B cell (primary cell): ENCODE measurements at regions not wholly inside any gene's neighbourhood (a gene's known extent, or its start where the extent isn't known, plus 50 kb on each side); places are given as distances from the start of the nearest gene placed in this dataset.

Source experiments
- ATAC-seq: fragments of 200-7000 bp; cut with Tn5 transposase; one replicate; pipeline ENCODE4 v1.10.0; 2021; ENCODE audit warnings: low read depth, mild to moderate bottlenecking, moderate number of reproducible peaks, moderate library complexity
- CTCF ChIA-PET: fragments of 350-600 bp; sonication (Branson Sonifier 250); formaldehyde crosslinking; loops from one replicate; lab custom pipeline; 2021; ENCODE audit warnings: antibody characterized with exemption, inconsistent platforms; lab: Charles Lee
- POLR2A ChIA-PET: fragments of 350-600 bp; sonication (Branson Sonifier 250); formaldehyde crosslinking; loops from one replicate; lab custom pipeline; 2021; ENCODE audit warnings: antibody characterized with exemption; lab: Charles Lee
- DNase-seq: peaks from one replicate; pipeline ENCODE4 v3.0.0; 2013
- H2AFZ ChIP-seq: 2 replicates; pipeline ENCODE4 v1.6.1; 2012; ENCODE audit warnings: mild to moderate bottlenecking, low read depth, low read length; ENCODE audit not compliant: insufficient read depth, poor library complexity, severe bottlenecking
- H3K27ac ChIP-seq, 2 donors: 1 replicate in 1 of 2; 2 replicates in 1 of 2; pipeline ENCODE4 v1.5.1; 2012 to 2013; ENCODE audit warnings: low read length in 2 of 2, mild to moderate bottlenecking in 2 of 2, moderate library complexity in 1 of 2
- H3K27me3 ChIP-seq, 4 experiments: fragments of 200-600 bp in 1 of 4; sonication (generic) in 1 of 4; replicated peaks in 1 of 4; 1 replicate in 2 of 4; 2 replicates in 2 of 4; pipeline versions ENCODE4 v1.6.1 to v1.7.0; 2013 to 2016; ENCODE audit warnings: low read length in 3 of 4, mild to moderate bottlenecking in 2 of 4, mixed read lengths in 1 of 4, moderate library complexity in 1 of 4; ENCODE audit not compliant: insufficient read depth in 4 of 4, control insufficient read depth in 3 of 4; ENCODE audit errors: control extremely low read depth in 1 of 4
- H3K36me3 ChIP-seq, 2 experiments: replicated peaks in 1 of 2; 1 replicate in 1 of 2; 2 replicates in 1 of 2; pipeline versions ENCODE4 v1.6.1 to v1.7.1; 2013; ENCODE audit warnings: low read length in 1 of 2; ENCODE audit not compliant: insufficient read depth in 2 of 2, control insufficient read depth in 1 of 2; ENCODE audit errors: control extremely low read depth in 1 of 2, extremely low read depth in 1 of 2
- H3K4me1 ChIP-seq, 2 donors: fragments of 200-600 bp in 1 of 2; sonication (generic) in 1 of 2; 1 replicate in 1 of 2; 2 replicates in 1 of 2; pipeline versions ENCODE4 v1.5.1 to v1.6.1; 2013 to 2017; ENCODE audit warnings: low read length in 2 of 2; ENCODE audit not compliant: control insufficient read depth in 2 of 2, insufficient read depth in 2 of 2
- H3K4me2 ChIP-seq: replicated peaks from 2 replicates; pipeline ENCODE3; 2012; ENCODE audit warnings: mild to moderate bottlenecking, low read depth, low read length; ENCODE audit not compliant: poor library complexity, severe bottlenecking
- H3K4me3 ChIP-seq, 5 experiments: fragments of 200-600 bp in 1 of 5; sonication (generic) in 1 of 5; 1 replicate in 3 of 5; 2 replicates in 2 of 5; pipeline versions ENCODE4 v1.5.1 to v1.7.0; 2011 to 2016; ENCODE audit warnings: low read length in 4 of 5, mild to moderate bottlenecking in 4 of 5, low read depth in 2 of 5, control low read depth in 1 of 5, moderate library complexity in 1 of 5; ENCODE audit not compliant: insufficient read depth in 1 of 5; ENCODE audit errors: control extremely low read depth in 1 of 5, extremely low read depth in 1 of 5
- H3K79me2 ChIP-seq: fragments of 200-600 bp; sonication (generic); one replicate; pipeline ENCODE4 v1.6.0; 2016; ENCODE audit warnings: low read length; ENCODE audit not compliant: control insufficient read depth, insufficient read depth
- H3K9ac ChIP-seq: fragments of 200-600 bp; sonication (generic); 2 replicates; pipeline ENCODE4 v1.6.1; 2017; ENCODE audit warnings: mild to moderate bottlenecking, low read length, moderate library complexity
- H3K9me3 ChIP-seq, 3 donors: one replicate each; pipeline versions ENCODE4 v1.6.1 to v1.7.1; 2013; ENCODE audit warnings: low read length in 2 of 3; ENCODE audit not compliant: control insufficient read depth in 2 of 3, insufficient read depth in 1 of 3; ENCODE audit errors: control extremely low read depth in 1 of 3
- H4K20me1 ChIP-seq: 2 replicates; pipeline ENCODE4 v1.6.0; 2012; ENCODE audit warnings: mild to moderate bottlenecking, low read length; ENCODE audit not compliant: insufficient read depth, control insufficient read depth, poor library complexity, severe bottlenecking
- H3K27ac Mint-ChIP-seq: one replicate; pipeline ENCODE4 v1.8.0; 2021; ENCODE audit warnings: mixed read lengths
- H3K27me3 Mint-ChIP-seq: one replicate; pipeline ENCODE4 v1.8.0; 2021; ENCODE audit warnings: mixed read lengths
- H3K4me1 Mint-ChIP-seq: one replicate; pipeline ENCODE4 v1.8.0; 2021; ENCODE audit warnings: mixed read lengths
- H3K4me3 Mint-ChIP-seq: one replicate; pipeline ENCODE4 v1.8.0; 2021; ENCODE audit warnings: mixed read lengths
- H3K9me3 Mint-ChIP-seq: one replicate; pipeline ENCODE4 v1.8.0; 2022; ENCODE audit warnings: mixed read lengths; ENCODE audit not compliant: insufficient read depth
- CTCF ChIP-seq: fragments of 200-600 bp; IDR thresholded peaks from one replicate; pipeline ENCODE4 v1.8.0; 2022; ENCODE audit warnings: antibody characterized with exemption, mild to moderate bottlenecking
- EZH2 ChIP-seq: IDR thresholded peaks from 2 replicates; pipeline ENCODE4 v1.6.1; 2012; ENCODE audit warnings: borderline replicate concordance, low read depth, mild to moderate bottlenecking, moderate library complexity, low read length; ENCODE audit not compliant: insufficient read depth, poor library complexity, severe bottlenecking
- WGBS: methylation state at CpG from one replicate; pipeline ENCODE4 v1.1.5; 2013; ENCODE audit warnings: missing lambda C conversion rate; ENCODE audit not compliant: insufficient coverage; 5-methylcytosine and 5-hydroxymethylcytosine counted together
- intact Hi-C: fragments of 100-400 bp; cut with micrococcal nuclease; formaldehyde crosslinking; loops from one replicate; pipeline ENCODE4 v1.10.0; 2022

DNA sequence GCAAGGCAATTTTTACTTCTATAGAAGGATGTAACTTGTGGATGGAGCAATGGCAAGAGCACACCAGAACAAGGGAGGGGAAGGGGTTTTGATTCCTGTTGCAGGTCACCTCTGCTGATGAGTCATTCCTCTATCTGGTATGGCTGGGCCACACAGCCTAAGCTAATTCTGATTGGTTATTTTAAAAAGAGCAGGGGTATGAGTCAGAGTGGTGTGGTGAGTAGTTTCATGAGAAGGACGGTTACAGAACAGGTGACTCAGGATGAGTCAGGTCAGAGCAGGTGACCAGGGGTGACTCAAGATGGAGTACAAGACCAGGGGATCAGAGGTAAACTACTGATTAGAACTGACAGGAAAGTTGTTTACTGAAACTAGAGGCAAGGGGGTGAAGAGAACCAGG is 231.9 kb upstream of the USP9Y start:
- no peaks in the 10 kb centered on the region for H3K9me3 Mint-ChIP-seq
- H3K4me3 ChIP-seq = no peak overlapping the region
- H3K27ac ChIP-seq = no peak overlapping the region
- no peaks in the 10 kb centered on the region for H3K27me3 Mint-ChIP-seq
- H3K9ac ChIP-seq = no peak overlapping the region
- no peaks in the 10 kb centered on the region for H4K20me1 ChIP-seq
- POLR2A ChIA-PET = no interaction called here
- H3K79me2 ChIP-seq = no peaks in the 10 kb centered on the region
- no peak for TF ChIP-seq CTCF
- TF ChIP-seq EZH2 = no peak
- no peaks in the 10 kb centered on the region for H3K4me1 ChIP-seq
- no CpG with 5 or more reads among the region's 1 CpG for WGBS
- no peaks in the 10 kb centered on the region for H3K4me1 Mint-ChIP-seq
- DNase-seq (no peak), ATAC-seq (no peak)
- no peak overlapping the region for H3K4me2 ChIP-seq
- H3K9me3 ChIP-seq = no peaks in the 10 kb centered on the region
- H3K27ac Mint-ChIP-seq = no peak overlapping the region
- H2AFZ ChIP-seq = no peak overlapping the region
- no peaks in the 10 kb centered on the region for H3K36me3 ChIP-seq
- intact Hi-C loops = no loop called here
- CTCF ChIA-PET = no interaction called here
- no peaks in the 10 kb centered on the region for H3K27me3 ChIP-seq
- no peak overlapping the region for H3K4me3 Mint-ChIP-seq

DNA sequence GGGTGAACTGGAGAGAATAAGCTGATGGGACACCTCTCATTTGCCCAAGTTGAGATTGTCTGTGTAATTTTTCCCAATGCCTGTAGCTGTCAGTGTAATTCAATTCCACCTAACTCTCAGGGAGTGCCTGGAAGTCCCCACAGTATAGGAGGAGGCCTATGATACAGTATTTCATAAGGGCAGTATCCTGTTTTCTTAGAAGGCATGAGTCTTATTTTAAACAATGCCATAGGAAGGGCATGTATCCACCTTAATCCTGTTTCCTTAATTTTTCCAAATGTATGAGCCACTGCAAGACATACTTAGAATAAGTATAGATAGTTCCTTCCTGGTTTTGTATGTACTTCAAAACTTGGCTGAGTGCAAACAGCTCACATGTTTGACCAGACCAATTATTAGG is 226.6 kb upstream of the USP9Y start:
- no peaks in the 10 kb centered on the region for H3K4me1 ChIP-seq
- CTCF ChIA-PET = no interaction called here
- no peaks in the 10 kb centered on the region for H3K36me3 ChIP-seq
- Mint-ChIP-seq H3K27ac (no peak overlapping the region), H3K9me3 (no peaks in the 10 kb centered on the region), H3K27me3 (no peaks in the 10 kb centered on the region), H3K4me3 (no peak overlapping the region), H3K4me1 (no peaks in the 10 kb centered on the region)
- H3K9me3 ChIP-seq = no peaks in the 10 kb centered on the region
- no peak overlapping the region for H3K9ac ChIP-seq
- POLR2A ChIA-PET = no interaction called here
- H3K27me3 ChIP-seq = no peaks in the 10 kb centered on the region
- ATAC-seq (no peak), DNase-seq (no peak)
- H3K79me2 ChIP-seq = no peaks in the 10 kb centered on the region
- H2AFZ ChIP-seq = no peak overlapping the region
- intact Hi-C loops = no loop called here
- no peak overlapping the region for H3K4me3 ChIP-seq
- H3K27ac ChIP-seq = no peak overlapping the region
- no peak for TF ChIP-seq EZH2
- H3K4me2 ChIP-seq = no peak overlapping the region
- no peaks in the 10 kb centered on the region for H4K20me1 ChIP-seq
